Activated CD4-positive, alpha-beta memory T cell treated with anti-CD3 and anti-CD28 coated beads, Interleukin-2, amount 10 ng/mL, durations not matched to agents 7 days and 5 days (primary cell): ENCODE measurements at regions not wholly inside any gene's neighbourhood (a gene's known extent, or its start where the extent isn't known, plus 50 kb on each side); places are given as distances from the start of the nearest gene placed in this dataset.
"Not testable (repeated sequence)": the region's sequence is repeated elsewhere in the genome, so short reads cannot be mapped to it uniquely, and the experiment has no call there.

Experiments used
- CTCF ChIA-PET: fragments of 350-600 bp; sonication (Branson Sonifier 250); formaldehyde crosslinking; loops from one replicate; lab custom pipeline; 2021; ENCODE audit warnings: antibody characterized with exemption, inconsistent platforms; lab: Charles Lee
- POLR2A ChIA-PET: fragments of 350-600 bp; sonication (Branson Sonifier 250); formaldehyde crosslinking; loops from one replicate; lab custom pipeline; 2021; ENCODE audit warnings: antibody characterized with exemption; lab: Charles Lee
- DNase-seq: peaks from one replicate; pipeline ENCODE4 v3.0.0-alpha.2; 2020
- H3K27ac Mint-ChIP-seq: one replicate; pipeline ENCODE4 v1.8.0; 2021; ENCODE audit warnings: mild to moderate bottlenecking, mixed read lengths
- H3K27me3 Mint-ChIP-seq: one replicate; pipeline ENCODE4 v1.8.0; 2021; ENCODE audit warnings: mixed read lengths
- H3K36me3 Mint-ChIP-seq: one replicate; pipeline ENCODE4 v1.8.0; 2021; ENCODE audit warnings: low read depth, mixed read lengths
- H3K4me1 Mint-ChIP-seq: one replicate; pipeline ENCODE4 v1.8.0; 2021; ENCODE audit warnings: mixed read lengths
- H3K4me3 Mint-ChIP-seq: one replicate; pipeline ENCODE4 v1.8.0; 2021; ENCODE audit warnings: mild to moderate bottlenecking, mixed read lengths
- H3K9me3 Mint-ChIP-seq: one replicate; pipeline ENCODE4 v1.8.0; 2021; ENCODE audit warnings: mixed read lengths

- H3K27me3 Mint-ChIP-seq, result no peaks in the 10 kb centered on the region
- peaks cover 13% of the 10 kb centered on the region for H3K9me3 Mint-ChIP-seq
- DNase-seq, result no peak
- H3K4me3 Mint-ChIP-seq, result no peak overlapping the region
- ChIA-PET POLR2A (no interaction called here), CTCF (no interaction called here)
- H3K27ac Mint-ChIP-seq, result no peak overlapping the region
- H3K4me1 Mint-ChIP-seq, result no peaks in the 10 kb centered on the region
- H3K36me3 Mint-ChIP-seq, result no peaks in the 10 kb centered on the region
Measured at GRCh38 chr16:51532551-51532950, 381.5 kb upstream of the SALL1 start.

DNA sequence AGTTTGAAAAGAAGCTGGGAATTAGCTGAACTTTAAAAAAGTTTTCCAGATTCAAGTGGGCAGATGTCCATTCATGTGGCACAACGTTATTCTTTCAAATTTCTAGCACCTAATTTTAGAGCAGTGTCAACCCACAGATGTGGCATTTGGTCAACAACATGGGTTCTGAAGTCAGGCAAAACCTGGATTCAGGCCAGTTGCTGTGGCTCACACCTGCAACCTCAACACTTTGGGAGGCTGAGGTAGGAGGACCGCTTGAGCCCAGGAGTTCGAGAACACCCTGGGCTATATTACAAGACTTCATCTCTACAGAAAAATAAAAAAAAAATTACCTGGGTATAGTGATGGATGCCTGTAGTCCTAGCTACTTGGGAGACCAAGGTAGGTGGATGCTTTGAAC, 380.2 kb upstream of the SALL1 start:
- Mint-ChIP-seq H3K4me1 (no peaks in the 10 kb centered on the region), H3K4me3 (no peak overlapping the region), H3K27ac (no peak overlapping the region), H3K27me3 (no peaks in the 10 kb centered on the region), H3K36me3 (no peaks in the 10 kb centered on the region), H3K9me3 (peaks cover 14% of the 10 kb centered on the region)
- CTCF ChIA-PET, result no interaction called here
- DNase-seq, result no peak
- POLR2A ChIA-PET, result no interaction called here

DNA sequence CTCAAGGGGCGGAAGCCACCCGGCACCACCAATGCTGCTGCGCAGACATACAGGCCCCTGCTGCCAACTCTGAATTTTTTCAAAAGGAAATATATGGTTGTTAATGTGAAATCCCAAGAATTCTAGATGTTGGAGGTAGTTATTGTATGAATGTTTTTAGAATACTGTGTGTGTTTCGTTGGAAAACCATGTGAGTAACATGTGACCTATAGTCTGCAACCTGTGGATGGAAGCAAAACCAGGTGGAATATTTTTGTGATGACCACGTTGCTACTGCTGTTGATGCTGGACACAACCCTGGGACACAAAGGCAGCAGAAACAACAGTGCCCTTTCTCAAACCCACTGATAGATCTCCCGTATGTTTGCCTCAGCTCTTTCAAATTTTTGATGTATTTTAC, 376.3 kb upstream of the SALL1 start:
- no peak overlapping the region for H3K4me3 Mint-ChIP-seq
- CTCF ChIA-PET, result no interaction called here

GRCh38 chr16:51526621-51527020, 375.6 kb upstream of the SALL1 start:
- ChIA-PET CTCF (no interaction called here), POLR2A (no interaction called here)
- Mint-ChIP-seq H3K4me3 (no peak overlapping the region), H3K27ac (no peak overlapping the region), H3K36me3 (no peaks in the 10 kb centered on the region), H3K4me1 (no peaks in the 10 kb centered on the region), H3K9me3 (peaks cover 25% of the 10 kb centered on the region), H3K27me3 (no peaks in the 10 kb centered on the region)
- DNase-seq, result no peak

More for the DNA sequence above, 376.3 kb upstream of the SALL1 start:
- H3K9me3 Mint-ChIP-seq, result peaks cover 22% of the 10 kb centered on the region
- H3K4me1 Mint-ChIP-seq, result no peaks in the 10 kb centered on the region
- no peaks in the 10 kb centered on the region for H3K36me3 Mint-ChIP-seq
- H3K27ac Mint-ChIP-seq, result no peak overlapping the region
- no peak for DNase-seq
- POLR2A ChIA-PET, result no interaction called here
- no peaks in the 10 kb centered on the region for H3K27me3 Mint-ChIP-seq

DNA sequence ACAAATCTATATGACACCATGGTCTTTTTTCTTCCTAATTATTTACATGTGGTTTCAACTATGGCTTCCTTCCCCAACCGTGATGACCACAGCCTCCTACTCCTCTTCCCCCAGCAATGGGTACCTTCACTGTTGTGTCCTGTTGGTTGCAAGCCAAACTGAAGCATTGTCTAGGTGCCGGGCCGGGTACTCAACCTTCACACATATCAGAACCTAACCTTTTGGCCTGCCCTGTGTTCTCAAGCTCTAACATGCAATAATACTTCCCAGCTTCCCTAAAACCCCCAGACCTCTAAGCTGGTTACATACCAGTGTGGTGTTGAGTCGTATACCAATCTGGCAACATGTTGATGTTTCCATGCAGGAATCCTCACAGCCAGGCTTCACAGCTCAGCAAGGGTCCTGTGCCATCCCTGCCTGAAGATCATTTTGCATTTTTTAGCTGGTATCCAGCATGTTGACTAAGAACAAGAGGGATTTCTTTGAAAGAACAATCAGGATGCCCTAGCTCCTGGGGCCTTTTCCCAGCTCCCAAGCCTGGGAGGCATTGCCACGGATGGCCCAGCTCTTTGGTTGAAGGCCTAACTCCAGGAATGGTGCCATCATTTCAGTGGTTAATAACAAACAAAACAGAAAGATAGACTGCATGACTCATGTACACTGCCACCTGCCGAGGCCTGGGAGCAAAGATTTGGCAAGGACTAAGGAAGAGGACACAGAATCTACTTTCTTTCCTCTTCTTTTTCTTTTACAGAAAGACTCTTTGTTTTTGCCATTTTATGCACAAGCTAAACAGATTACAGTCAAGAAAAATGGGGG, 373.7 kb upstream of the SALL1 start:
- no peak overlapping the region for H3K4me3 Mint-ChIP-seq

GRCh38 chr16:51524070-51524469, 373.0 kb upstream of the SALL1 start:
- CTCF ChIA-PET, result no interaction called here
- DNase-seq, result no peak
- Mint-ChIP-seq H3K9me3 (peaks cover 27% of the 10 kb centered on the region), H3K4me1 (no peaks in the 10 kb centered on the region), H3K4me3 (no peak overlapping the region), H3K36me3 (no peaks in the 10 kb centered on the region), H3K27ac (no peak overlapping the region), H3K27me3 (no peaks in the 10 kb centered on the region)
- POLR2A ChIA-PET, result no interaction called here

More for the DNA sequence above, 373.7 kb upstream of the SALL1 start:
- Mint-ChIP-seq H3K4me1 (no peaks in the 10 kb centered on the region), H3K27me3 (no peaks in the 10 kb centered on the region), H3K9me3 (peaks cover 27% of the 10 kb centered on the region), H3K36me3 (no peaks in the 10 kb centered on the region), H3K27ac (no peak overlapping the region)
- DNase-seq, result no peak
- ChIA-PET CTCF (no interaction called here), POLR2A (no interaction called here)

DNA sequence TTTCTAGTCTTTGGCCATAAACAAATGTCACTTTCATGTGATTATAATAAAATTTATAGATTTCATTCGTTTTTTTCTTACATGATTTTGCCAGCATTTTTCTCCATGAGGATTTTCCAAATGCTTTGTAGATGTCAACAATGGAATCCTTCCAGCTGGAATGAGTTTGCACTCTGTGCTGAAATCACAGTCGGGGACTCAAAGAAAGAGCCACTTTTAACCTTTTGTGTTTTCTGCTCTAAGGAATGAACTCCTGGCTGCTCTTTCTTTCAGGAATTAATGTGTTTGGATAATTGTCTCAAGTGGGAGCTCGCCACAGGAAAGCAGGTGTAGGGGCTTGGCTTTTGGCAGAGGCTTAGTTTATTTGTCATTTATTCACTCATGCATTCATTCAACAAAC, 372.3 kb upstream of the SALL1 start:
- Mint-ChIP-seq H3K4me1 (no peaks in the 10 kb centered on the region), H3K27me3 (no peaks in the 10 kb centered on the region), H3K27ac (no peak overlapping the region), H3K9me3 (peaks cover 29% of the 10 kb centered on the region), H3K36me3 (no peaks in the 10 kb centered on the region), H3K4me3 (no peak overlapping the region)
- DNase-seq, result no peak
- CTCF ChIA-PET, result no interaction called here
- POLR2A ChIA-PET, result no interaction called here

DNA sequence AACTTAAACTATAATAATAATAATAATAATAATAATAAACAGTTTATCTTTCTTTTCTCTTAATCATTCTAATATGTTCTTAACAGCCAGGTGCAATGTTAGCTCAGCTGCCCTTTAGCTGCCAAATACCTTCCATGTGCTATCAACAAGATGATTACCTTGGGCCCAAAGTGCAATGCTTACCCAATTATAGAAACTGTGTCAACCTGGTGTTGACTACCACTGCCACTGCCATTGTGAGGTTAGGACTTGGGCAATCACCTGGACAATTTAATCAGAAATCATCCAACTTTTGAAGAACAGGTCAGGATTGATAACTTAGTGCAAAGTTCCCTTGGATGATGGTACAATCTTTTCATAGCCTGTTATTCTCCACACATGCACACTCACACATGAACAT, 371.8 kb upstream of the SALL1 start:
- ChIA-PET CTCF (no interaction called here), POLR2A (no interaction called here)
- no peak for DNase-seq

DNA sequence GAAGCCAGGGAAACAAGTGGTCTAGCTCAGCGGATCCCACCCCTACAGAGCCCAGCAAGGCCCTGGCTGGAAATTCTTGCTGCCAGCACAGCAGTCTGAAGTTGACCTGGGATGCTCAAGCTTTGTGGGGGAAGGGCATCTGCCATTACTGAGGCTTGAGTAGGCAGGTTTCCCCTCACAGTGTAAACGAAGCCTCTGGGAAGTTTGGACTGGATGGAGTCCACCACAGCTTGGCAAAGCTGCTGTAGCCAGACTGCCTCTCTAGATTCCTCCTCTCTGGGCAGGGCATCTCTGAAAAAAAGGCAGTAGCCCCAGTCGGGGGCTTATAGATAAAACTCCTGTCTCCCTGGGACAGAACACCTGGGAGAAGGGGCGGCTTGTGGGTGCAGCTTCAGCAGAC, 365.9 kb upstream of the SALL1 start:
- DNase-seq, H3K27me3 Mint-ChIP-seq, H3K27ac Mint-ChIP-seq, H3K4me3 Mint-ChIP-seq, CTCF ChIA-PET, H3K4me1 Mint-ChIP-seq, H3K36me3 Mint-ChIP-seq, POLR2A ChIA-PET: not testable (repeated sequence)
- H3K9me3 Mint-ChIP-seq, result peaks cover 24% of the 10 kb centered on the region

More for the DNA sequence above, 371.8 kb upstream of the SALL1 start:
- Mint-ChIP-seq H3K36me3 (no peaks in the 10 kb centered on the region), H3K4me1 (no peaks in the 10 kb centered on the region), H3K4me3 (no peak overlapping the region), H3K27me3 (no peaks in the 10 kb centered on the region), H3K27ac (no peak overlapping the region), H3K9me3 (peaks cover 34% of the 10 kb centered on the region)

GRCh38 chr16:51510416-51510815, 359.3 kb upstream of the SALL1 start:
- no peaks in the 10 kb centered on the region for H3K4me1 Mint-ChIP-seq
- CTCF ChIA-PET, result no interaction called here
- POLR2A ChIA-PET, result no interaction called here
- peaks cover 17% of the 10 kb centered on the region for H3K9me3 Mint-ChIP-seq
- H3K27me3 Mint-ChIP-seq, result no peaks in the 10 kb centered on the region
- no peak overlapping the region for H3K27ac Mint-ChIP-seq
- no peaks in the 10 kb centered on the region for H3K36me3 Mint-ChIP-seq
- no peak overlapping the region for H3K4me3 Mint-ChIP-seq
- no peak for DNase-seq

DNA sequence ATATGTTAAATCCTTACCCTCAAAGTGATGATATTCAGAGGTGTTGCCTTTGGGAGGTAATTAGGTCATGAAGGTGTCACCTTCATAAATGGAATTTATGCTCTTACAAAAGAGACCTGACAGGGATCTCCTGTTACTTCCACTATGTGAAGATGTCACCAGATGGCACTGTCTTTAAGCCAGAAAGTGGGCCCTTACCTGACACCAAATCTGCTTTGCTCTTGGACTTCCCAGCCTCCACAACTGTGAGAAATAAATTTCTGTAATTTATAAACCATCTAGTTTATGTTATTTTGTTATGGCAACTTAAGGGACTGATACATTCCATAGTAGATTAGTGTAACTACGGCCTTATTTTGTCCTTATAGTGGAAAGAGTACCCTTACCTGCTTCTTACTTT, 358.3 kb upstream of the SALL1 start:
- Mint-ChIP-seq H3K36me3 (no peaks in the 10 kb centered on the region), H3K4me3 (no peak overlapping the region), H3K27ac (no peak overlapping the region), H3K9me3 (peaks cover 15% of the 10 kb centered on the region), H3K4me1 (no peaks in the 10 kb centered on the region), H3K27me3 (no peaks in the 10 kb centered on the region)
- CTCF ChIA-PET, result no interaction called here
- POLR2A ChIA-PET, result no interaction called here
- DNase-seq, result no peak

DNA sequence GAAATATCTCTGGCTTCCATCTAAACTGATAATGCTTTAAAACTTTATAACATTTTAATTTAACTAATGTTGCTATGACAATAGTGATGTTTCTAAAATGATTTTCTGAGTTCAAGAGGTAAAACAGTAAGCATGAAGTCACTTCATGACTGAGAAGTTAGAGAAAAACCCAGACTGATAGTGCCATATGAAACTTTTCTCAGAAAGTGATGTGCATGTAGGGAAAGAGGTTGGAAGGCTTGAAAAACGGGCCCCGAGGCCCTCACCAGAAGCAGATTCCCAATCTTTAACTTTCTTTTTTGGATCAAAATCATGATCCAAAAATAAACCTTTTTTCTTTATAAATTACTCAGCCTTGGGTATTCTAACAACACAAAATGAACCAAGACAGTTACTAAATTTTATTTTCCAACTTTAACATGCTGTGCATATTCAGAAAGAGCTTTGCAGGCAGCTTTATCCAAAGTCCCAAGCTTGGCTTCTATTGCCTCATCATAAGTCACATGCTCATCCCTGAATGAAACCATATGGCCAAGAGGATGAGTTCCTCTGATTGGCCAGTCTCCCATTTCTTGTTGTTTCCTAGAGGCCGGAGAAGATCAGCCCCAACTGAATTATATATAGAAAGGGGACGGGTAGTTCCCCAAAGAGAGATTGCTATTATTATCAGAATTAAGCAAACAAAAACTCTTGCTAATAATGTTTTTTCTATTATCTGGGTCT, 357.6 kb upstream of the SALL1 start:
- ChIA-PET CTCF (no interaction called here), POLR2A (no interaction called here)
- H3K9me3 Mint-ChIP-seq, result peaks cover 10% of the 10 kb centered on the region
- H3K27ac Mint-ChIP-seq, result no peak overlapping the region
- H3K36me3 Mint-ChIP-seq, result no peaks in the 10 kb centered on the region
- H3K4me3 Mint-ChIP-seq, result no peak overlapping the region
- H3K4me1 Mint-ChIP-seq, result no peaks in the 10 kb centered on the region
- DNase-seq, result no peak
- no peaks in the 10 kb centered on the region for H3K27me3 Mint-ChIP-seq

- Mint-ChIP-seq H3K36me3 (no peaks in the 10 kb centered on the region), H3K4me1 (no peaks in the 10 kb centered on the region), H3K9me3 (peaks cover 10% of the 10 kb centered on the region), H3K27ac (no peak overlapping the region), H3K4me3 (no peak overlapping the region), H3K27me3 (no peaks in the 10 kb centered on the region)
- ChIA-PET POLR2A (no interaction called here), CTCF (no interaction called here)
- DNase-seq, result no peak
Measured at GRCh38 chr16:51507286-51507685, 356.2 kb upstream of the SALL1 start.

DNA sequence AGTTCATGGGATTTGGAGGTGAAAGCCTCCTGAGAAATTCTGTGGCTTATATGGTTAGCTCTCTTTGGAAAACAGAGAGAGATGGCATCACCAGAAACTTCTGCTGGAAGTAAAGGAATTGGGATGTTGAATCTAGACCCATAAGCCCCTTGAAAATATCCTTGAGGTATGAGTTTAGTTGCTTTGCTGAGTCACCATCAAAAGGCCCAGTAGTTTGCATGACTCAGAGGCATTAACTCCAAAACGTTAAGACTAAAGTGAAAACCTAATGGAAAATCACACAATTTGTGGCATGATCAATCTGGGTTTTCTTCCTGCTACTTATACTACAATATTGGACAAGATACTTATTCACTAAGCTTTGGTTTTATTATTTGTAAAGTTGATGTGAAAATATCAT, 349.2 kb upstream of the SALL1 start:
- CTCF ChIA-PET, result no interaction called here
- Mint-ChIP-seq H3K36me3 (no peaks in the 10 kb centered on the region), H3K9me3 (peaks cover 4% of the 10 kb centered on the region), H3K27ac (no peak overlapping the region), H3K27me3 (no peaks in the 10 kb centered on the region), H3K4me1 (no peaks in the 10 kb centered on the region), H3K4me3 (no peak overlapping the region)
- POLR2A ChIA-PET, result no interaction called here
- no peak for DNase-seq
